HCT116 (cell line): ENCODE measurements at regions not wholly inside any gene's neighbourhood (a gene's known extent, or its start where the extent isn't known, plus 50 kb on each side); places are given as distances from the start of the nearest gene placed in this dataset.

Experiments used
- ATAC-seq: fragments of 200-7000 bp; cut with Tn5 transposase; 2 replicates; pipeline ENCODE4 v1.9.1; 2020; ENCODE audit warnings: mild to moderate bottlenecking, moderate library complexity
- BruUV-seq: library from RNA; stranded (reverse); fragments of 400-500 nt; replicated peaks from 2 replicates; lab custom pipeline; 2021; lab: Mats Ljungman, UMichigan
- CTCF ChIA-PET: fragments of 300-600 bp; sonication (Branson Sonifier 250); formaldehyde crosslinking; loops from one replicate; lab custom pipeline; 2021; ENCODE audit warnings: antibody characterized with exemption; lab: Charles Lee
- POLR2A ChIA-PET: fragments of 300-600, 350-600 bp; sonication (Branson Sonifier 250); formaldehyde crosslinking; loops from one replicate; lab custom pipeline; 2021; ENCODE audit warnings: antibody characterized with exemption; lab: Charles Lee
- RAD21 ChIA-PET, 2 experiments: fragments of 300-600 bp; sonication (Branson Sonifier 250); formaldehyde crosslinking; loops; one replicate each; lab custom pipeline; 2023; ENCODE audit warnings: low total read pairs in 2 of 2; ENCODE audit not compliant: uncharacterized antibody in 2 of 2, unreplicated experiment in 2 of 2, low non-redundant PET in 1 of 2; lab: Charles Lee
- DNase-seq: peaks from one replicate; pipeline ENCODE4 v3.0.0-alpha.2; 2010; ENCODE audit warnings: low read depth, low spot score
- H2AFZ ChIP-seq: fragments of 200-600 bp; shearing (Covaris generic), sonication (generic); 2 replicates; pipeline ENCODE4 v1.6.1; 2017; ENCODE audit warnings: low read depth, mixed run types, mixed read lengths, antibody characterized with exemption, low read length; ENCODE audit not compliant: poor library complexity, severe bottlenecking
- H3K27ac ChIP-seq: 2 replicates; pipeline ENCODE4 v1.5.1; 2012; ENCODE audit warnings: low read depth, low read length
- H3K27me3 ChIP-seq: fragments of 200-600 bp; sonication (generic); 2 replicates; pipeline ENCODE4 v1.6.1; 2016; ENCODE audit warnings: mixed run types, low read length, mixed read lengths; ENCODE audit not compliant: insufficient read depth
- H3K36me3 ChIP-seq, 2 experiments: fragments of 200-500 bp in 1 of 2; fragments of 200-600 bp in 1 of 2; sonication (Bioruptor generic) in 1 of 2; sonication (generic) in 1 of 2; 2 replicates each; pipeline versions ENCODE4 v1.5.1 to v1.6.1; 2014 to 2016; ENCODE audit warnings: low read length in 2 of 2, inconsistent platforms in 1 of 2, mixed read lengths in 1 of 2, mixed run types in 1 of 2; ENCODE audit not compliant: insufficient read depth in 2 of 2, control insufficient read depth in 1 of 2
- H3K4me1 ChIP-seq, 2 experiments: fragments of 200-600 bp in 1 of 2; sonication (generic) in 1 of 2; 2 replicates each; pipeline versions ENCODE4 v1.5.1 to v1.6.1; 2012 to 2017; ENCODE audit warnings: low read length in 2 of 2, inconsistent platforms in 1 of 2, mild to moderate bottlenecking in 1 of 2, mixed read lengths in 1 of 2, mixed run types in 1 of 2, moderate library complexity in 1 of 2; ENCODE audit not compliant: insufficient read depth in 2 of 2, control insufficient read depth in 1 of 2
- H3K4me2 ChIP-seq: fragments of 200-600 bp; sonication (generic); 2 replicates; pipeline ENCODE4 v1.6.1; 2017; ENCODE audit warnings: mixed run types, low read length, mixed read lengths
- H3K4me3 ChIP-seq, 2 experiments: fragments of 200-600 bp in 1 of 2; sonication (generic) in 1 of 2; replicated peaks in 1 of 2; 2 replicates each; pipeline ENCODE4 v1.5.1; 2011 to 2016; ENCODE audit warnings: low read length in 2 of 2, control low read depth in 1 of 2, low read depth in 1 of 2, mild to moderate bottlenecking in 1 of 2, mixed read lengths in 1 of 2, mixed run types in 1 of 2
- H3K79me2 ChIP-seq: fragments of 200-600 bp; sonication (generic); 2 replicates; pipeline ENCODE4 v1.6.1; 2017; ENCODE audit warnings: mild to moderate bottlenecking, mixed run types, low read length, moderate library complexity, mixed read lengths; ENCODE audit not compliant: insufficient read depth
- H3K9ac ChIP-seq: fragments of 200-600 bp; sonication (generic); 2 replicates; pipeline ENCODE4 v1.6.1; 2016; ENCODE audit warnings: low read length, mixed read lengths
- H3K9me2 ChIP-seq: fragments of 200-600 bp; sonication (generic), shearing (Covaris generic); 2 replicates; pipeline ENCODE4 v1.6.1; 2017; ENCODE audit warnings: mixed run types, mild to moderate bottlenecking, moderate library complexity; ENCODE audit not compliant: insufficient read depth
- H3K9me3 ChIP-seq, 2 experiments: fragments of 200-500 bp in 1 of 2; fragments of 200-600 bp in 1 of 2; sonication (Bioruptor generic) in 1 of 2; sonication (generic) in 1 of 2; 2 replicates each; pipeline ENCODE4 v1.6.1; 2014 to 2017; ENCODE audit warnings: low read length in 2 of 2, mixed read lengths in 2 of 2, inconsistent platforms in 1 of 2, low read depth in 1 of 2, mild to moderate bottlenecking in 1 of 2, mixed run types in 1 of 2, moderate library complexity in 1 of 2; ENCODE audit not compliant: control insufficient read depth in 1 of 2, insufficient read depth in 1 of 2
- H4K20me1 ChIP-seq: fragments of 200-600 bp; sonication (generic), shearing (Covaris generic); 2 replicates; pipeline ENCODE4 v1.6.1; 2017; ENCODE audit warnings: mixed run types, mild to moderate bottlenecking, moderate library complexity; ENCODE audit not compliant: insufficient read depth
- ATF3 ChIP-seq: IDR thresholded peaks from 2 replicates; pipeline ENCODE4 v1.6.1; 2012
- CBX3 ChIP-seq: IDR thresholded peaks from 2 replicates; pipeline ENCODE4 v1.6.1; 2012; ENCODE audit warnings: low read depth
- CEBPB ChIP-seq: IDR thresholded peaks from 2 replicates; pipeline ENCODE4 v1.6.1; 2012; ENCODE audit warnings: low read depth
- CTCF ChIP-seq, 3 experiments: fragments of 200-600 bp in 1 of 3; sonication (generic) in 1 of 3; IDR thresholded peaks in 2 of 3; conservative IDR thresholded peaks in 1 of 3; 2 replicates each; pipeline ENCODE4 v1.5.1; 2012 to 2017; ENCODE audit warnings: low read depth in 2 of 3, low read length in 2 of 3, antibody characterized with exemption in 1 of 3, borderline replicate concordance in 1 of 3, control low read depth in 1 of 3, mild to moderate bottlenecking in 1 of 3, mixed read lengths in 1 of 3, mixed run types in 1 of 3, moderate library complexity in 1 of 3; ENCODE audit not compliant: insufficient read depth in 1 of 3
- EGR1 ChIP-seq: IDR thresholded peaks from 2 replicates; pipeline ENCODE4 v1.6.1; 2012; ENCODE audit warnings: low read depth
- ELF1 ChIP-seq: IDR thresholded peaks from 2 replicates; pipeline ENCODE4 v1.6.1; 2012; ENCODE audit warnings: low read depth, borderline replicate concordance
- EZH2phosphoT487 ChIP-seq: fragments of 200-600 bp; IDR thresholded peaks from 2 replicates; pipeline ENCODE4 v1.6.1; 2018; ENCODE audit warnings: antibody characterized with exemption, borderline replicate concordance
- FOSL1 ChIP-seq: IDR thresholded peaks from 2 replicates; pipeline ENCODE4 v1.6.1; 2012; ENCODE audit warnings: low read depth
- JUND ChIP-seq: IDR thresholded peaks from 2 replicates; pipeline ENCODE4 v1.6.1; 2012
- MAX ChIP-seq: IDR thresholded peaks from 2 replicates; pipeline ENCODE4 v1.6.1; 2012
- POLR2A ChIP-seq: IDR thresholded peaks from 2 replicates; pipeline ENCODE4 v1.7.0; 2011; ENCODE audit warnings: borderline replicate concordance; ENCODE audit not compliant: insufficient read depth, insufficient read length; ENCODE audit errors: extremely low read depth
- POLR2AphosphoS5 ChIP-seq: IDR thresholded peaks from 2 replicates; pipeline ENCODE4 v1.6.1; 2011; ENCODE audit warnings: mild to moderate bottlenecking, low read depth, low read length, moderate library complexity
- RAD21 ChIP-seq: IDR thresholded peaks from 2 replicates; pipeline ENCODE4 v1.6.1; 2012; ENCODE audit warnings: low read depth, mild to moderate bottlenecking
- REST ChIP-seq: IDR thresholded peaks from 2 replicates; pipeline ENCODE4 v1.6.1; 2012; ENCODE audit warnings: low read depth
- SRF ChIP-seq: IDR thresholded peaks from 2 replicates; pipeline ENCODE4 v1.6.1; 2012; ENCODE audit warnings: low read depth
- YY1 ChIP-seq: IDR thresholded peaks from 2 replicates; pipeline ENCODE4 v1.6.1; 2011; ENCODE audit warnings: low read length, low read depth, moderate library complexity, mild to moderate bottlenecking; ENCODE audit not compliant: insufficient replicate concordance; ENCODE audit errors: extremely low read depth
- ZBTB33 ChIP-seq: IDR thresholded peaks from 2 replicates; pipeline ENCODE4 v1.6.1; 2011; ENCODE audit warnings: mild to moderate bottlenecking, low read length, moderate library complexity; ENCODE audit not compliant: insufficient replicate concordance; ENCODE audit errors: extremely low read depth
- ZFX ChIP-seq: fragments of 450-650 bp; IDR thresholded peaks from 2 replicates; pipeline ENCODE4 v1.6.1; 2017
- ZNF274 ChIP-seq: fragments of 200-500 bp; sonication (Bioruptor generic); IDR thresholded peaks from 2 replicates; pipeline ENCODE4 v1.6.1; 2014; ENCODE audit warnings: mild to moderate bottlenecking, low read depth, low read length, inconsistent platforms
- intact Hi-C: fragments of 100-400 bp; cut with micrococcal nuclease; formaldehyde crosslinking; loops from 2 replicates; pipeline ENCODE4 v1.10.0; 2022

- BruUV-seq = no TSS peak
- no peaks in the 10 kb centered on the region for H3K36me3 ChIP-seq
- TF ChIP-seq SRF (no peak), RAD21 (no peak), EZH2phosphoT487 (no peak), ZFX (no peak), YY1 (no peak), CTCF (IDR thresholded peaks at IDR 0.05 in 2 of 3, conservative IDR thresholded peaks at IDR 0.05 in 1 of 3; ENCODE audit: borderline replicate concordance in 1 of 3, insufficient read depth in 1 of 3, low read depth in 2 of 3, low read length in 2 of 3) (no peak), REST (no peak), ELF1 (no peak), FOSL1 (no peak), JUND (no peak), MAX (no peak), ATF3 (no peak), CEBPB (no peak), ZBTB33 (no peak), ZNF274 (no peak), POLR2AphosphoS5 (no peak), POLR2A (no peak), EGR1 (no peak), CBX3 (no peak)
- H3K9me3 ChIP-seq = no peaks in the 10 kb centered on the region
- DNase-seq = no peak
- H3K4me1 ChIP-seq = no peaks in the 10 kb centered on the region
- H3K27me3 ChIP-seq = no peaks in the 10 kb centered on the region
- no peak for ATAC-seq
- RAD21 ChIA-PET = no interaction called here
- POLR2A ChIA-PET = no interaction called here
- no peaks in the 10 kb centered on the region for H4K20me1 ChIP-seq
- CTCF ChIA-PET = no interaction called here
- no peaks in the 10 kb centered on the region for H3K79me2 ChIP-seq
- H2AFZ ChIP-seq = no peak overlapping the region
- no peaks in the 10 kb centered on the region for H3K9me2 ChIP-seq
- no peak overlapping the region for H3K9ac ChIP-seq
- no peak overlapping the region for H3K4me3 ChIP-seq
- no peak overlapping the region for H3K4me2 ChIP-seq
- intact Hi-C loops = no loop called here
- no peak overlapping the region for H3K27ac ChIP-seq
Measured at GRCh38 chr10:33454554-33454953, 120.1 kb upstream of the NRP1 start.
